Stomach (tissue), 4 donors: ENCODE measurements at regions not wholly inside any gene's neighbourhood (a gene's known extent, or its start where the extent isn't known, plus 50 kb on each side); places are given as distances from the start of the nearest gene placed in this dataset.
"Not testable (repeated sequence)": the region's sequence is repeated elsewhere in the genome, so short reads cannot be mapped to it uniquely, and the experiment has no call there.

Experiments used
- EP300 ChIP-seq: sonication (generic); formaldehyde crosslinking; IDR thresholded peaks from one replicate; pipeline ENCODE4 v1.6.1; 2017; ENCODE audit warnings: antibody characterized with exemption
- POLR2A ChIP-seq, 4 donors: fragments of 450-650 bp; IDR thresholded peaks; one replicate each; pipeline ENCODE4 v1.6.1; 2016; ENCODE audit warnings: antibody characterized with exemption in 4 of 4, control low read depth in 2 of 4, mild to moderate bottlenecking in 1 of 4, moderate library complexity in 1 of 4
- POLR2AphosphoS5 ChIP-seq, 3 donors: sonication (generic); formaldehyde crosslinking; IDR thresholded peaks; one replicate each; pipeline ENCODE4 v1.6.1; 2016; ENCODE audit warnings: antibody characterized with exemption in 3 of 3
- TF ChIP-seq, protein P1 (sequence below), 7 experiments: fragments of 450-650 bp in 4 of 7; fragments of 200-600 bp in 3 of 7; sonication (generic) in 3 of 7; IDR thresholded peaks; one replicate each; pipeline ENCODE4 v1.5.1; 2016 to 2019; ENCODE audit warnings: antibody characterized with exemption in 7 of 7, control low read depth in 2 of 7, mild to moderate bottlenecking in 1 of 7

DNA sequence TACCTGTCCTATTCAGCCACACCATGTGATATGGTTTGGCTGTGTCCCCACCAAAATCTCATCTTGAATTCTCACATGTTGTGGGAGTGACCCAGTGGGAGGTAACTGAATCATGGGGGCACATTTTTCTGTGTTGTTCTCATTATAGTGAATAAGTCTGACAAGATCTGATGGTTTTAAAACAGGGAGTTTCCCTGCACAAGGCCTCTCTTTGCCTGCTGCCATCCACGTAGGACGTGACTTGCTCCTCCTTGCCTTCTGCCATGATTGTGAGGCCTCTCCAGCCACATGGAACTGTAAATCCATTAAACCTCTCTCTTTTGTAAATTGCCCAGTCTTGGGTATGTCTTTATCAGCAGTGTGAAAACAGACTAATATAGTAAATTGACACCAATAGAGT, 117.7 kb downstream of the ENC1 start:
- TF ChIP-seq, protein P1, sequence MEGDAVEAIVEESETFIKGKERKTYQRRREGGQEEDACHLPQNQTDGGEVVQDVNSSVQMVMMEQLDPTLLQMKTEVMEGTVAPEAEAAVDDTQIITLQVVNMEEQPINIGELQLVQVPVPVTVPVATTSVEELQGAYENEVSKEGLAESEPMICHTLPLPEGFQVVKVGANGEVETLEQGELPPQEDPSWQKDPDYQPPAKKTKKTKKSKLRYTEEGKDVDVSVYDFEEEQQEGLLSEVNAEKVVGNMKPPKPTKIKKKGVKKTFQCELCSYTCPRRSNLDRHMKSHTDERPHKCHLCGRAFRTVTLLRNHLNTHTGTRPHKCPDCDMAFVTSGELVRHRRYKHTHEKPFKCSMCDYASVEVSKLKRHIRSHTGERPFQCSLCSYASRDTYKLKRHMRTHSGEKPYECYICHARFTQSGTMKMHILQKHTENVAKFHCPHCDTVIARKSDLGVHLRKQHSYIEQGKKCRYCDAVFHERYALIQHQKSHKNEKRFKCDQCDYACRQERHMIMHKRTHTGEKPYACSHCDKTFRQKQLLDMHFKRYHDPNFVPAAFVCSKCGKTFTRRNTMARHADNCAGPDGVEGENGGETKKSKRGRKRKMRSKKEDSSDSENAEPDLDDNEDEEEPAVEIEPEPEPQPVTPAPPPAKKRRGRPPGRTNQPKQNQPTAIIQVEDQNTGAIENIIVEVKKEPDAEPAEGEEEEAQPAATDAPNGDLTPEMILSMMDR (IDR thresholded peaks at IDR 0.05) = not testable (repeated sequence)
- TF ChIP-seq EP300; POLR2AphosphoS5 (IDR thresholded peaks at IDR 0.05); POLR2A (IDR thresholded peaks at IDR 0.05): not testable (repeated sequence)
